ENCODE measurements at regions not wholly inside any gene's neighbourhood (a gene's known extent, or its start where the extent isn't known, plus 50 kb on each side); places are given as distances from the start of the nearest gene placed in this dataset.
"Not testable (repeated sequence)": the region's sequence is repeated elsewhere in the genome, so short reads cannot be mapped to it uniquely, and the experiment has no call there.

DNA sequence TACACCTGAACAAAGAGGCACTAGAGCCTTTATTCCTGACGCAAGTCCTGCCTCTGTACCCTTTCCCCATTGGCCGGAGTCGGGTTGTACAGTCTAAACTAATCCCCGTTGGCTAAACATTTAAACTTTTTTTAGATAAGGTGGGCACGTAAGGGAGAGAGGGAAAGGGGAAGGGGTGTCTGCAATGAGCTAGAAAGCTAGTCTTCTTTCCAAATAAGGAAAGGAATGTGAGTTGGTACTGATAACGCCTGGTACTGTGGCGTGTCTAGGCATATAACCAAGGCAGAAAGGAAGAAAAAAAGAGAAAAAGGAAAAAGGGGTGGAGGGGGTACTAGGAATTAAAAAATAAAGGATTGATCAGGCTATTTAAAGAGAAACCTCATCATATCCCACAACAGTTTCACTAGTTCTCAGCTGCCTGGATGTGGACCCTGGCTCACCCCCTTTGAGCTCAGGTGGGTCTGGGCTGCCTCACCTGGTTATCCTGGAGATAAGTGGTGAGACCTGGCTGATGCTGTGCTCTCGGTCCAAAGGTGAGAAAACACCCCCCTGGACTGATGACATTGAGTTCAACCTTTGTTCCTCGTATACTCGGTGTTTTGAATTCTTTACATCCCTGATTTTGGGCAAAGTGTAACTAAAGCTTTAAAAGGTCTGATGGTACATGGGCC lies 90.9 kb upstream of the EEF2KMT start:
- no peak for DNase-seq (ENCODE audit: low spot score)
- H3K27ac ChIP-seq: no peak overlapping the region
- CTCF ChIA-PET: no interaction called here
- TF ChIP-seq, protein P1, sequence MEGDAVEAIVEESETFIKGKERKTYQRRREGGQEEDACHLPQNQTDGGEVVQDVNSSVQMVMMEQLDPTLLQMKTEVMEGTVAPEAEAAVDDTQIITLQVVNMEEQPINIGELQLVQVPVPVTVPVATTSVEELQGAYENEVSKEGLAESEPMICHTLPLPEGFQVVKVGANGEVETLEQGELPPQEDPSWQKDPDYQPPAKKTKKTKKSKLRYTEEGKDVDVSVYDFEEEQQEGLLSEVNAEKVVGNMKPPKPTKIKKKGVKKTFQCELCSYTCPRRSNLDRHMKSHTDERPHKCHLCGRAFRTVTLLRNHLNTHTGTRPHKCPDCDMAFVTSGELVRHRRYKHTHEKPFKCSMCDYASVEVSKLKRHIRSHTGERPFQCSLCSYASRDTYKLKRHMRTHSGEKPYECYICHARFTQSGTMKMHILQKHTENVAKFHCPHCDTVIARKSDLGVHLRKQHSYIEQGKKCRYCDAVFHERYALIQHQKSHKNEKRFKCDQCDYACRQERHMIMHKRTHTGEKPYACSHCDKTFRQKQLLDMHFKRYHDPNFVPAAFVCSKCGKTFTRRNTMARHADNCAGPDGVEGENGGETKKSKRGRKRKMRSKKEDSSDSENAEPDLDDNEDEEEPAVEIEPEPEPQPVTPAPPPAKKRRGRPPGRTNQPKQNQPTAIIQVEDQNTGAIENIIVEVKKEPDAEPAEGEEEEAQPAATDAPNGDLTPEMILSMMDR (conservative IDR thresholded peaks at IDR 0.05; ENCODE audit: low read depth): no peak
- POLR2A ChIA-PET (ENCODE audit: low non-redundant PET): no interaction called here

DNA sequence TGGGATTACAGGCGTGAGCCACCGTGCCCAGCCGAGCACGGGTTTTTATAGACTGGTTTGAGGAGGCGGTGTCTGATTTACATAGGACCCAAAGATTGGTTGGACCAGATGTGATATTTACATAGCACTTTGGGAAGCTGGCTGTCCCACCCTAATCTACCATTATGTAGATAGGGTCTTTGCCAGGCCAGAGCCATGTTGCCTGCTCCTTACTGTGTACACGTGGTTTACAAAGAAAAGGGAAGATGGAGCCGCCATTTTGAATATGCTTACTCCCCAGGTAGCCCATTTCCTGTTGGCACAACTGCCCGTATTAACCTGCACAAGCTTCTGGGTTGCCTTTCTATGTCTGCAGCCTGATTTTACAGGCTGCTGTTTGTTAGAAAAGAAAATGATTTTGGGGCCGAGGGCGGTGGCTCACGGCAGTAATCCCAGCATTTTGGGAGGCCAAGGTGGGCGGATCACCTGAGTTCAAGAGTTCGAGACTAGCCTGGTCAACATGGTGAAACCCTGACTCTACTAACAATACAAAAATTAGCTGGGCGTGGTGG lies 89.9 kb upstream of the EEF2KMT start:
- no peak overlapping the region for H3K27ac ChIP-seq
- TF ChIP-seq, protein P1 (conservative IDR thresholded peaks at IDR 0.05; ENCODE audit: low read depth): no peak
- ChIA-PET POLR2A (ENCODE audit: low non-redundant PET) (no interaction called here), CTCF (no interaction called here)
- DNase-seq (ENCODE audit: low spot score): no peak

DNA sequence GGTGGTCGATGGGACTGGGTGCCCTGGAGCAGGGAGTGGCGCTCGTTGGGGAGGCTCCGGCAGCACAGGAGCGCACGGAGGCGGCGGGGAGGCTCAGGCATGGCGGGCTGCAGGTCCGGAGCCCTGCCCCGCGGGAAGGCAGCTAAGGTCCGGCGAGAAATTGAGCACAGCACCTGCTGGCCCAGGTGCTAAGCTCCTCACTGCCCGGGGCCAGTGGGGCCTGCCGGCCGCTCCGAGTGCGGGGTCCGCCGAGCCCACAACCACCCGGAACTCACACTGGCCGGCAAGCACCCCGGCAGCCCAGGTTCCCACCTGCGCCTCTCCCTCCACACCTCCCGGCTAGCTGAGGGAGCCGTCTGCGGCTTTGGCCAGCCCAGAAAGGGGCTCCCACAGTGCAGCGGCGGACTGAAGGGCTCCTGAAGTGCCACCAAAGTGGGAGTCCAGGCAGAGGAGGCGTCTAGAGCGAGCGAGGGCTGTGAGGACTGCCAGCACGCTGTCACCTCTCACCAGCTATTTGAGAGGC lies 88.8 kb upstream of the EEF2KMT start:
- POLR2A ChIA-PET (ENCODE audit: low non-redundant PET): no interaction called here
- H3K27ac ChIP-seq: no peak overlapping the region
- TF ChIP-seq, protein P1 (conservative IDR thresholded peaks at IDR 0.05; ENCODE audit: low read depth): no peak
- CTCF ChIA-PET: no interaction called here
- no peak for DNase-seq (ENCODE audit: low spot score)

DNA sequence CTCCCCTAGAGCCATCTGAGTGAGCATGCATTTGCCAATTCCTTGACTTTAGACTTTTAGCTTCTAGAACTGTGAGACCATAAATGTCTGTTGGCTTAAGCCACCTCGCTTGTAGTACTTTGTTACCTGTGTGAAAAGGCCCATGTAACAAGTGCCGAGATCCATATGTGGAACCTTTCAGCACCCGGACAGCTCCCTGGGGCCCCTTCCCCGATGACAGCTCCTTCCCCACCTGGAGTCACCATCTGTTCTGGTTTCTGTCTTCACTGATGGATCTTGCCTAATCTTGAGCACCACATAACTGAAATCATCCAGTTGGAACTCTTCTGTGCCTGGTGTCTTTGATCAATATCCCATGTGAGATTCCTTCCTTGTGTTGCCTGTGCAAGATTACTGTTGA lies 78.9 kb upstream of the EEF2KMT start:
- no peak overlapping the region for H3K27ac ChIP-seq
- TF ChIP-seq, protein P1 (conservative IDR thresholded peaks at IDR 0.05; ENCODE audit: low read depth): no peak
- ChIA-PET POLR2A (ENCODE audit: low non-redundant PET) (no interaction called here), CTCF (no interaction called here)
- no peak for DNase-seq (ENCODE audit: low spot score)

DNA sequence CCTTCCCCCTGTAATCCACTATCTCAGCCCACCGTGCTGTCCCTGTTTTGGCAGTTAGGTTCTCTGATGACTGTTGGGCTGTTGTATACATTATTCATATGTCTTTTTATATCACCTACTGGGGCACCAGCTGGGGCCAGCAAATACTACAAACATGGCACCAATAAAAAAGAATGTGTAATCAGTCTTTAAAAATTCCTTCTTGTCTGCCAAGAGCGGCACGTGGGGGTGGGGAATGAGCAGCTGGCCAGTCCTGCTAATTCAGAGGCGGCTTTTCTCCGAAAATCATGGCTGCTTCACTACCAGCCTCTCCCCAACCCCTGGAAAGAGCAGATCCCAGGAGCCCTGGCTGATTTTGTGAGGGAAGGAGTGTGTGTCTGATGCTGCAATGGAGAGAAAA lies 77.7 kb upstream of the EEF2KMT start:
- CTCF ChIA-PET: no interaction called here
- DNase-seq (ENCODE audit: low spot score): no peak
- TF ChIP-seq, protein P1 (conservative IDR thresholded peaks at IDR 0.05; ENCODE audit: low read depth): no peak
- POLR2A ChIA-PET (ENCODE audit: low non-redundant PET): no interaction called here
- H3K27ac ChIP-seq: no peak overlapping the region

DNA sequence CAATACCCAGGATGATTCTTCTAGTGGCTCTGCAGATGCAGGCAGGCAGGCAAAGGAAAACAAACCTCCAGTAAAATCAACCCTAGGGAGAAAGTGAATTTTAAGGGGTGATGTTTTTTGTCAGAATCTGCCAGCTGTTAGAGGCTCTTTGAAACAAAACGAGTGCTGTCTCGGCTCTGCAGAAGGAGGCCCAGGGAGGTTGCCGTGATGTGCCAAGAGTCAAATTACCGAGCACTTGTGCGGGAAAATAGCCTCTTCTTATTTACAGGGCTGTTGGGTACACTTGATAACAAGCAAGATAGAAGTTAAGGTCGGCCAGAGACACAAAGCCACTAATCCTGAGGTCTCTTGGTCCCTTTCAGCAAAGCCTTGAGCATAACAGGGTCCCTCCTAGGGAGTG lies 68.9 kb upstream of the EEF2KMT start:
- CTCF ChIA-PET: no interaction called here
- TF ChIP-seq, protein P1 (conservative IDR thresholded peaks at IDR 0.05; ENCODE audit: low read depth): no peak
- no peak overlapping the region for H3K27ac ChIP-seq
- no peak for DNase-seq (ENCODE audit: low spot score)
- POLR2A ChIA-PET (ENCODE audit: low non-redundant PET): no interaction called here

DNA sequence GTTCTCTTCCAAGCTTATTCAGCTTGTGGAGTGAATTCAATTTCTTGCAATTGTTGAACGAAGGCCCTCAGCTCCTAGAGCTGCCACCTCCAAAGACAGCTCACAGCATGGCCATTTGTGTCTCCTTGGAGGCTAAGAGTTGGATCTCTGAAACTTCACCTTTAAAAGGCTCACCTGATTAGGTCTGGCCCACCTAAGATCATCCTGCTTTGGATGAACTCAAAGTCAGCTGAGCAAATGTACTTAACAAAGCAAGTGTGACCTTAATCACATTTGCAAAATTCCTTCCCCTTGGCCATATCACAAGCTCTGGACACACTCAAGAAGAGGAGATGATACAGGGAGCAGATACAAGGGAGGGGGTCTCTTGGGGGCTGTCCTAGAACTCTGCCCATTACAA lies 67.8 kb upstream of the EEF2KMT start:
- POLR2A ChIA-PET (ENCODE audit: low non-redundant PET): not testable (repeated sequence)

DNA sequence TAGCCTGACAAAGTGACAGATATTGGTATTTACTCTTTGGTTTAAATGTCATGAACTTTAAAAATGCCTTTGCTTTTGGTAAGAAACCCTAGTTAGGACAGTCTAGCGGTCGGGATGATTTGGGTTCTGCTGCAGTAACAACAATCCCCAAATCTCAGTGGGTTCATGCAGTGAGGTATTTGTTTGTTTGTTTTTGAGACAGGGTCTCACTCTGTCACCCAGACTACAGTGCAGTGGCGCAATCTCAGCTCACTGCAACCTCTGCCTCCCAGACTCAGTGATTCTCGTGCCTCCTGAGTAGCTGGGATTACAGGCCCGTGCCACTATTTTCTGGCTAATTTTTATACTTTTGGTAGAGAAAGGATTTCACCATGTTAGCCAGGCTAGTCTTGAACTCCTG lies 65.2 kb upstream of the EEF2KMT start:
- CTCF ChIA-PET: not testable (repeated sequence)

More for the DNA sequence above, 67.8 kb upstream of the EEF2KMT start:
- H3K27ac ChIP-seq; CTCF ChIA-PET; DNase-seq (ENCODE audit: low spot score): not testable (repeated sequence)

DNA sequence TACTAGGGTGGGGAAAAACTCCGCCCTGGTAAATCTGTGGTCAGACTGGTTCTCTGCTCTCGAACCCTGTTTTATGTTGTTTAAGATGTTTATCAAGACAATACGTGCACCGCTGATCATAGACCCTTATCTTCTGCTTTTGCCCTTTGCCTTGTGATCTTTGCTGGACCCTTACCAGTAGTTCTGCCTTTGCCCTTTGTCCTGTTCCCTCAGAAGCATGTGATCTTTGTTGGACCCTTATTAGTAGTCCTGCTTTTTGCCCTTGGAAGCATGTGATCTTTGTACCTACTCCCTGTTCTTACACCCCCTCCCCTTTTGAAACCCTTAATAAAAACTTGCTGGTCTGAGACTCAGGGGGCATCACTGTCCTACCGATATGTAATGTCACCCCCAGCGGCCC lies 64.3 kb upstream of the EEF2KMT start:
- DNase-seq (ENCODE audit: low spot score); POLR2A ChIA-PET (ENCODE audit: low non-redundant PET); H3K27ac ChIP-seq; CTCF ChIA-PET: not testable (repeated sequence)

More for the DNA sequence above, 65.2 kb upstream of the EEF2KMT start:
- H3K27ac ChIP-seq; POLR2A ChIA-PET (ENCODE audit: low non-redundant PET); DNase-seq (ENCODE audit: low spot score): not testable (repeated sequence)

DNA sequence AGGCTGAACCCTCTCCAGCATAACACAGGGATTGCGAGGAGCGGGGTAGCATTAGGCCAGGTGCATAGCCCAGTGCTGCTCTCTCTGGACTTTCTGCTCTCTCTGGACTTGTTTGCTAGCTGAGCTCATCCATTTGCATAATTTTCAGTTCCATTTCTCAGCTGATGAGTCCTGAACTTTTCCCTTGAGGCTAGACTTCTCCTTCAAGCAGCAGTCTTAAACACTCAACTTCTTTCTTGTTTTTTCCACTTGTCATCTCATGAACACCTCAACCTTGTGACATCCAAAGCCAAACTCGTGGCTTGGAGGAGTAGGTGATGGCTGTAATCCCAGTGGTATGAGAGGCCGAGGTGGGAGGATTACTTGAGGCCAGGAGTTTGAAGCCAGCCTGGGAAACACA lies 62.4 kb upstream of the EEF2KMT start:
- DNase-seq (ENCODE audit: low spot score); CTCF ChIA-PET; H3K27ac ChIP-seq; POLR2A ChIA-PET (ENCODE audit: low non-redundant PET): not testable (repeated sequence)

DNA sequence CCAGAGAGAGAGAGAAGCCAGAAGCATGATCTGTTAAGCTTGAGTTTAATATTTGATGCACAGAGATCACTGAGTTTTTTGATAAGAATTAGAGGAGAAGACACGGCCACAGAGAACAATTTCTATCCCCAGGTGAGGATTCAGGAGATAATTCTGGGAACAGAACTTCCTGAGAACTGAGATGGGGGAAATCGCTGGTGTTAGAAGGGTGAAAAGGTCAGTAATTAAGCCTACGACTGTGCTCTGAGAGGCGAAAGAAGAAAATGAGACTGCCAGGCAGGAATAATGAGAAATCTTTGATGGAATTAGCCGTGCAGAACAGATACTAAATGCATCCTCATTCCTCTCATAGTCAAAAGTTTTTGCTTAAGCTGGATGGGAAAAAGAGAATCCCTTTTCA lies 61.9 kb upstream of the EEF2KMT start:
- DNase-seq (ENCODE audit: low spot score); H3K27ac ChIP-seq; POLR2A ChIA-PET (ENCODE audit: low non-redundant PET); CTCF ChIA-PET: not testable (repeated sequence)

Data from RWPE1 (cell line).